ENCODE measurements at regions not wholly inside any gene's neighbourhood (a gene's known extent, or its start where the extent isn't known, plus 50 kb on each side); places are given as distances from the start of the nearest gene placed in this dataset.

GRCh38 chr2:116676776-116677175 is 1137.7 kb upstream of the DDX18 start:
- no peak for FAIRE-seq
- Histone ChIP-seq H3K4me1 (ENCODE audit: control insufficient read depth, extremely low read depth, insufficient read depth, low read length) (no peaks in the 10 kb centered on the region), H3K4me3 (replicated peaks in 1 of 3; ENCODE audit: insufficient read depth in 1 of 3, low read depth in 1 of 3, low read length in 3 of 3) (no peak overlapping the region), H3K4me2 (ENCODE audit: insufficient read depth, low read length) (no peak overlapping the region), H3K9me1 (replicated peaks; ENCODE audit: control insufficient read depth, extremely low read depth, insufficient read depth, low read length) (no peaks in the 10 kb centered on the region), H3K27me3 (ENCODE audit: control insufficient read depth in 2 of 2, insufficient read depth in 2 of 2, low read length in 2 of 2) (no peaks in the 10 kb centered on the region), H3K9me3 (replicated peaks; ENCODE audit: control insufficient read depth, insufficient read depth, low read length) (peaks cover 4% of the 10 kb centered on the region), H3K36me3 (ENCODE audit: control insufficient read depth in 2 of 2, extremely low read depth in 1 of 2, insufficient read depth in 2 of 2, low read length in 2 of 2) (no peaks in the 10 kb centered on the region), H4K20me1 (replicated peaks; ENCODE audit: control insufficient read depth, extremely low read depth, insufficient read depth, low read length) (no peaks in the 10 kb centered on the region), H3K9ac (replicated peaks; ENCODE audit: extremely low read depth, insufficient read depth, low read length) (no peak overlapping the region), H3K27ac (ENCODE audit: insufficient read depth, low read depth, low read length) (no peak overlapping the region), H3K79me2 (ENCODE audit: control insufficient read depth, insufficient read depth, low read length) (no peaks in the 10 kb centered on the region), H2AFZ (ENCODE audit: low read depth, low read length) (no peak overlapping the region)
- CTCF ChIA-PET, result no interaction called here
- BruUV-seq (replicated peaks), result no TSS peak
- no peak for TF ChIP-seq JUN (IDR thresholded peaks at IDR 0.05; ENCODE audit: borderline replicate concordance, insufficient read depth, insufficient read length, low read depth)
- TF ChIP-seq, protein P1, sequence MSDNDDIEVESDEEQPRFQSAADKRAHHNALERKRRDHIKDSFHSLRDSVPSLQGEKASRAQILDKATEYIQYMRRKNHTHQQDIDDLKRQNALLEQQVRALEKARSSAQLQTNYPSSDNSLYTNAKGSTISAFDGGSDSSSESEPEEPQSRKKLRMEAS (IDR thresholded peaks at IDR 0.05; ENCODE audit: insufficient read depth, insufficient read length), result no peak
- no peak for TF ChIP-seq POLR2A (IDR thresholded peaks at IDR 0.05; ENCODE audit: low read depth, low read length)
- TF ChIP-seq POLR2AphosphoS5 (IDR thresholded peaks at IDR 0.05; ENCODE audit: insufficient read depth, low read depth, low read length), result no peak
- TF ChIP-seq EZH2 (IDR thresholded peaks at IDR 0.05; ENCODE audit: borderline replicate concordance, low read depth, low read length, severe bottlenecking), result no peak
- no peak for TF ChIP-seq MYC (IDR thresholded peaks at IDR 0.05; ENCODE audit: low read depth, low read length)
- no peak for DNase-seq (ENCODE audit: low read depth, low spot score)
- intact Hi-C loops (cut with micrococcal nuclease), result no loop called here
- dilution Hi-C loops (cut with MboI; ENCODE audit: extremely low pct_ligation_motif_present, low sequenced_read_pairs), result no loop called here
- POLR2A ChIA-PET, result no interaction called here

GRCh38 chr2:116680256-116680936 is 1134.1 kb upstream of the DDX18 start:
- Histone ChIP-seq H3K4me3 (replicated peaks in 1 of 3; ENCODE audit: insufficient read depth in 1 of 3, low read depth in 1 of 3, low read length in 3 of 3) (no peak overlapping the region), H3K9me1 (replicated peaks; ENCODE audit: control insufficient read depth, extremely low read depth, insufficient read depth, low read length) (no peaks in the 10 kb centered on the region), H3K9me3 (replicated peaks; ENCODE audit: control insufficient read depth, insufficient read depth, low read length) (peaks cover 2% of the 10 kb centered on the region), H3K27me3 (ENCODE audit: control insufficient read depth in 2 of 2, insufficient read depth in 2 of 2, low read length in 2 of 2) (no peaks in the 10 kb centered on the region), H3K4me1 (ENCODE audit: control insufficient read depth, extremely low read depth, insufficient read depth, low read length) (no peaks in the 10 kb centered on the region), H3K79me2 (ENCODE audit: control insufficient read depth, insufficient read depth, low read length) (no peaks in the 10 kb centered on the region), H3K4me2 (ENCODE audit: insufficient read depth, low read length) (no peak overlapping the region), H3K27ac (ENCODE audit: insufficient read depth, low read depth, low read length) (no peak overlapping the region), H3K9ac (replicated peaks; ENCODE audit: extremely low read depth, insufficient read depth, low read length) (no peak overlapping the region), H2AFZ (ENCODE audit: low read depth, low read length) (no peak overlapping the region), H4K20me1 (replicated peaks; ENCODE audit: control insufficient read depth, extremely low read depth, insufficient read depth, low read length) (no peaks in the 10 kb centered on the region), H3K36me3 (ENCODE audit: control insufficient read depth in 2 of 2, extremely low read depth in 1 of 2, insufficient read depth in 2 of 2, low read length in 2 of 2) (no peaks in the 10 kb centered on the region)
- POLR2A ChIA-PET, result no interaction called here
- TF ChIP-seq CTCF (IDR thresholded peaks at IDR 0.05; ENCODE audit: extremely low read depth in 1 of 2, insufficient read depth in 1 of 2, low read depth in 1 of 2, low read length in 2 of 2) (no peak), EZH2 (IDR thresholded peaks at IDR 0.05; ENCODE audit: borderline replicate concordance, low read depth, low read length, severe bottlenecking) (no peak), JUN (IDR thresholded peaks at IDR 0.05; ENCODE audit: borderline replicate concordance, insufficient read depth, insufficient read length, low read depth) (no peak), POLR2A (IDR thresholded peaks at IDR 0.05; ENCODE audit: low read depth, low read length) (no peak), POLR2AphosphoS5 (IDR thresholded peaks at IDR 0.05; ENCODE audit: insufficient read depth, low read depth, low read length) (no peak), MYC (IDR thresholded peaks at IDR 0.05; ENCODE audit: low read depth, low read length) (no peak), GATA2 (IDR thresholded peaks at IDR 0.05; ENCODE audit: insufficient read depth, insufficient read length, low read depth, low read length) (no peak), FOS (IDR thresholded peaks at IDR 0.05; ENCODE audit: borderline replicate concordance, insufficient read depth, low read length) (no peak)
- TF ChIP-seq, protein P1 (IDR thresholded peaks at IDR 0.05; ENCODE audit: insufficient read depth, insufficient read length), result no peak
- BruUV-seq (replicated peaks), result no TSS peak
- FAIRE-seq (no peak), DNase-seq (ENCODE audit: low read depth, low spot score) (no peak)
- intact Hi-C loops (cut with micrococcal nuclease), result no loop called here
- CTCF ChIA-PET, result no interaction called here
- dilution Hi-C loops (cut with MboI; ENCODE audit: extremely low pct_ligation_motif_present, low sequenced_read_pairs), result no loop called here
